ENCODE measurements at regions not wholly inside any gene's neighbourhood (a gene's known extent, or its start where the extent isn't known, plus 50 kb on each side); places are given as distances from the start of the nearest gene placed in this dataset.

DNA sequence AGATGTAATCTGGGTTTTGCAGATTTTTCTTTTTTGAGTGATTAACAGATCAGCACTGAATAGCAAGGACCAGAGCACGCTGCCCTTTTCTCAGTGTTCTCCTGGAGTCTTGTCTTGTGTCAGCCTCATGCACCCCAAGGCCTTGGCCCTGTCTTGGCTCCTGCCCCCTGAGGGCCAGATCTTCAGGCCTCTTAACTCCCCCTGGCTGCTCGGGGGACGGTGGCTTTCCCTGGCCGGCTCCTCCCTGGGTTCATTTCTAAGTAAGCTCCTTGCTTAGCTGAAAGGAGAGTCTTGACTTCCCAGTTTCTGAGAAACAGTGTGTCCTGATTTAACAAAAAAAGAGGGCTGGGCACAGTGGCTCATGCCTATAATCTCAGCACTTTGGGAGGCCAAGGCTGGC lies 1139.3 kb downstream of the BRD1 start:
- Histone ChIP-seq H3K4me3 (no peak overlapping the region), H3K4me1 (peaks cover 0 to 45% (median 16%) of the 10 kb centered on the region in 4 donors), H3K9me3 (no peaks in the 10 kb centered on the region), H3K27ac (peak overlapping the region in 2 of 4 donors; percentile 38 to 92), H3K36me3 (no peaks in the 10 kb centered on the region), H3K27me3 (no peaks in the 10 kb centered on the region)
- 60 to 72% methylated on average over 4 of the region's 4 CpGs for WGBS, 2 donors
- DNase-seq (ENCODE audit: low spot score in 2 of 2): no peak
- no peak for TF ChIP-seq EP300 (IDR thresholded peaks at IDR 0.05)
- no peak for TF ChIP-seq POLR2A (IDR thresholded peaks at IDR 0.05)
- TF ChIP-seq CTCF (IDR thresholded peaks at IDR 0.05): no peak

- no peaks in the 10 kb centered on the region for H3K9me3 ChIP-seq
- DNase-seq (ENCODE audit: low spot score in 2 of 2): no peak
- WGBS, 2 donors: 86 to 89% methylated on average over 6 of the region's 6 CpGs
- TF ChIP-seq POLR2A (IDR thresholded peaks at IDR 0.05): no peak
- TF ChIP-seq CTCF (IDR thresholded peaks at IDR 0.05): no peak
- no peaks in the 10 kb centered on the region for H3K36me3 ChIP-seq
- no peaks in the 10 kb centered on the region for H3K27me3 ChIP-seq
- H3K4me3 ChIP-seq: no peak overlapping the region
- H3K4me1 ChIP-seq: peaks cover 0 to 39% (median 14%) of the 10 kb centered on the region in 4 donors
- peak overlapping the region in 1 of 4 donors; percentile 92 for H3K27ac ChIP-seq
Observed at GRCh38 chr22:48687606-48688005, 1140.1 kb downstream of the BRD1 start.

DNA sequence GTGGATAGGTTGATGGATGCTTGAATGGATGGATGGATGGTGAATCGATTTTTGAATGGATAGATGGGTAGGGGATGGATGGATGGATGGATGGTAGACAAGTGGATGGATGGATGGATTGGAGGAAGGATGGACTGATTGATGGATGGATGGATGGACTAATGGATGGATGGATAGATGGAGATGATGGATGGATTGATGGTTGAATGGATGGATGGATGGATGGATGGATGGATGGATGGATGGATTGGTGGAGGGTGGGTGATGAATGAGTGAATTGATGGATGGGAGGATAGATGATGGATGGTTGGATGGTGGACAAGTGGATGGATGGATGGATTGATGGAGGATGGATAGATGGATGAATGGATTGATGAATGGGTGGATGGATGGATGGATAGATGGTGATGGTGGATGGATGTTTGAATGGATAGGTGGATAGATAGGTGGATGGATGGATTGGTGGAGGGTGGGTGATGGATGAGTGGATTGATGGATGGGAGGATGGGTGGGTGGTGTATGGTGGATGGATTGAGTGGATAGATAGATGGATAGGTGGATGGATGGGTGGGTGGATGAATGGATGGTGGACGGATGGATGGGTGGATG lies 1140.9 kb downstream of the BRD1 start:
- Histone ChIP-seq H3K27me3 (no peaks in the 10 kb centered on the region), H3K36me3 (no peaks in the 10 kb centered on the region), H3K4me1 (peaks cover 0 to 31% (median 8%) of the 10 kb centered on the region in 4 donors), H3K27ac (no peak overlapping the region), H3K4me3 (no peak overlapping the region), H3K9me3 (no peaks in the 10 kb centered on the region)
- no peak for DNase-seq (ENCODE audit: low spot score in 2 of 2)
- TF ChIP-seq CTCF (IDR thresholded peaks at IDR 0.05) (no peak), POLR2A (IDR thresholded peaks at IDR 0.05) (no peak), EP300 (IDR thresholded peaks at IDR 0.05) (no peak)
- WGBS, 2 donors: 92 to 94% methylated on average over 2 of the region's 2 CpGs

- WGBS, 2 donors: 93% methylated on average over 10 to 17 of the region's 17 CpGs
- peaks cover 0 to 20% (median 2%) of the 10 kb centered on the region in 4 donors for H3K4me1 ChIP-seq
- no peak overlapping the region for H3K4me3 ChIP-seq
- H3K27me3 ChIP-seq: no peaks in the 10 kb centered on the region
- TF ChIP-seq EP300 (IDR thresholded peaks at IDR 0.05) (no peak), POLR2A (IDR thresholded peaks at IDR 0.05) (no peak), CTCF (IDR thresholded peaks at IDR 0.05) (no peak)
- H3K36me3 ChIP-seq: no peaks in the 10 kb centered on the region
- no peak overlapping the region for H3K27ac ChIP-seq
- no peak for DNase-seq (ENCODE audit: low spot score in 2 of 2)
- H3K9me3 ChIP-seq: no peaks in the 10 kb centered on the region
Observed at GRCh38 chr22:48685767-48686166, 1141.9 kb downstream of the BRD1 start.

DNA sequence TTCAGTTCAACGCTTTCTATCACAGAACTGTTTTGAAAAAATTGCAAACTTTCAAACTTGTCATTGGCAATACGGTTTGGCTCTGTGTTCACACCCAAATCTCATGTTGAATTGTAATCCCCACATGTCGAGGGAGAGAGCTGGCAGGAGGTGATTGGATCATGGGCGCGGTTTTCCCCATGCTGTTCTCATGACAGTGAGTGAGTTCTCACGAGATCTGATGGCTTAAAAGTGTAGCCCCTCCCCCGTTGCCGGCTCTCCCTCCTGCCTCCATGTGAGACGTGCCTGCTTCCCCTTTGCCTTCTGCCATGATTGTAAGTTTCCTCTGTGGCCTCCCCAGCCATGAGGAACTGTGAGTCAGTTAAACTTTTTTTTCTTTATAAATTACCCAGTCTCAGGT lies 1144.0 kb downstream of the BRD1 start:
- no peak for DNase-seq (ENCODE audit: low spot score in 2 of 2)
- no peak for TF ChIP-seq CTCF (IDR thresholded peaks at IDR 0.05)
- no peak for TF ChIP-seq POLR2A (IDR thresholded peaks at IDR 0.05)
- TF ChIP-seq EP300 (IDR thresholded peaks at IDR 0.05): no peak
- H3K27me3 ChIP-seq: no peaks in the 10 kb centered on the region
- H3K27ac ChIP-seq: peak overlapping the region in 1 of 4 donors; percentile 25
- H3K36me3 ChIP-seq: no peaks in the 10 kb centered on the region
- no peaks in the 10 kb centered on the region for H3K9me3 ChIP-seq
- 81 to 87% methylated on average over 9 of the region's 9 CpGs for WGBS, 2 donors
- H3K4me3 ChIP-seq: no peak overlapping the region
- H3K4me1 ChIP-seq: peaks cover 0 to 8% (median 0%) of the 10 kb centered on the region in 4 donors

Measured in tibial nerve (tissue), 4 donors.